Endometrium (tissue), 2 donors: ENCODE measurements at regions not wholly inside any gene's neighbourhood (a gene's known extent, or its start where the extent isn't known, plus 50 kb on each side); places are given as distances from the start of the nearest gene placed in this dataset.

Source experiments
- FAIRE-seq: peaks from 2 replicates; lab custom pipeline; 2012; peaks lifted over from hg19 to GRCh38; lab: Jason Lieb, UNC
- donor health status: control.
- donor health status: control.

GRCh38 chr2:5990086-5990485, 297.9 kb downstream of the SOX11 start:
- FAIRE-seq: no peak

- no peak for FAIRE-seq
Observed at GRCh38 chr2:5991305-5991968, 299.3 kb downstream of the SOX11 start.

GRCh38 chr2:5995832-5996231, 303.6 kb downstream of the SOX11 start:
- FAIRE-seq: no peak

- FAIRE-seq: no peak
Observed at GRCh38 chr2:6008186-6008585, 316.0 kb downstream of the SOX11 start.

- no peak for FAIRE-seq
Observed at GRCh38 chr2:6008726-6009125, 316.5 kb downstream of the SOX11 start.

- FAIRE-seq: no peak
Observed at GRCh38 chr2:6010163-6010562, 318.0 kb downstream of the SOX11 start.

- peak; percentile 57 for FAIRE-seq
Observed at GRCh38 chr2:6011921-6012320, 319.7 kb downstream of the SOX11 start.

GRCh38 chr2:6017736-6018286, 325.6 kb downstream of the SOX11 start:
- no peak for FAIRE-seq

- FAIRE-seq: no peak
Observed at GRCh38 chr2:6024229-6024628, 332.0 kb downstream of the SOX11 start.

- FAIRE-seq: no peak
Observed at GRCh38 chr2:6024784-6025183, 332.6 kb downstream of the SOX11 start.

GRCh38 chr2:6025391-6025790, 333.2 kb downstream of the SOX11 start:
- FAIRE-seq: no peak

- FAIRE-seq: no peak
Observed at GRCh38 chr2:6027066-6027465, 334.9 kb downstream of the SOX11 start.

- no peak for FAIRE-seq
Observed at GRCh38 chr2:6031200-6031867, 339.1 kb downstream of the SOX11 start.

- FAIRE-seq: no peak
Observed at GRCh38 chr2:6036211-6036610, 344.0 kb downstream of the SOX11 start.

GRCh38 chr2:6043238-6043637, 351.1 kb downstream of the SOX11 start:
- FAIRE-seq: no peak

- FAIRE-seq: no peak
Observed at GRCh38 chr2:6052649-6053048, 360.5 kb downstream of the SOX11 start.

- no peak for FAIRE-seq
Observed at GRCh38 chr2:6053743-6054142, 361.6 kb downstream of the SOX11 start.

- FAIRE-seq: no peak
Observed at GRCh38 chr2:6054161-6054671, 362.0 kb downstream of the SOX11 start.

GRCh38 chr2:6060992-6061663, 368.9 kb downstream of the SOX11 start:
- no peak for FAIRE-seq

- FAIRE-seq: no peak
Observed at GRCh38 chr2:6064757-6065156, 372.6 kb downstream of the SOX11 start.

GRCh38 chr2:6065703-6066102, 373.5 kb downstream of the SOX11 start:
- no peak for FAIRE-seq

GRCh38 chr2:6067089-6067488, 374.9 kb downstream of the SOX11 start:
- no peak for FAIRE-seq

GRCh38 chr2:6067806-6068205, 375.6 kb downstream of the SOX11 start:
- no peak for FAIRE-seq
